Vagina (tissue), 2 donors: ENCODE measurements at regions not wholly inside any gene's neighbourhood (a gene's known extent, or its start where the extent isn't known, plus 50 kb on each side); places are given as distances from the start of the nearest gene placed in this dataset.

Source experiments
- DNase-seq, 2 donors: peaks; one replicate each; pipeline ENCODE4 v3.0.0-alpha.2; 2017; ENCODE audit errors: extremely low spot score in 2 of 2
- H3K27ac ChIP-seq: fragments of 200-600 bp; sonication (generic); one replicate; pipeline ENCODE4 v1.5.1; 2019
- H3K27me3 ChIP-seq: fragments of 200-600 bp; sonication (generic); one replicate; pipeline ENCODE4 v1.5.1; 2019
- H3K36me3 ChIP-seq, 2 donors: fragments of 200-600 bp; sonication (generic); one replicate each; pipeline ENCODE4 v1.5.1; 2017 to 2019
- H3K4me1 ChIP-seq: fragments of 200-600 bp; sonication (generic); one replicate; pipeline ENCODE4 v1.5.1; 2019
- H3K4me3 ChIP-seq, 2 donors: fragments of 200-600 bp; sonication (generic); 1 replicate in 1 of 2; 2 replicates in 1 of 2; pipeline ENCODE4 v1.5.1; 2016 to 2019
- H3K9me3 ChIP-seq: fragments of 200-600 bp; sonication (generic); one replicate; pipeline ENCODE4 v1.5.1; 2019
- CTCF ChIP-seq, 3 experiments: fragments of 450-650 bp in 2 of 3; fragments of 200-600 bp in 1 of 3; sonication (generic) in 1 of 3; IDR thresholded peaks; one replicate each; pipeline ENCODE4 v1.5.1; 2017 to 2019; ENCODE audit warnings: antibody characterized with exemption in 3 of 3, mild to moderate bottlenecking in 2 of 3, moderate library complexity in 2 of 3
- POLR2A ChIP-seq, 2 donors: fragments of 450-650 bp; IDR thresholded peaks; one replicate each; pipeline ENCODE4 v1.6.1; 2017; ENCODE audit warnings: antibody characterized with exemption in 2 of 2, mild to moderate bottlenecking in 2 of 2, moderate library complexity in 2 of 2
- POLR2AphosphoS5 ChIP-seq, 2 donors: sonication (generic); formaldehyde crosslinking; IDR thresholded peaks; one replicate each; pipeline ENCODE4 v1.9.0; 2017; ENCODE audit warnings: antibody characterized with exemption in 2 of 2, mild to moderate bottlenecking in 2 of 2, low read depth in 1 of 2; ENCODE audit not compliant: insufficient read depth in 1 of 2
- intact Hi-C: fragments of 100-400 bp; cut with DNase I; formaldehyde crosslinking; loops from one replicate; pipeline ENCODE4 v1.15.1; 2023

- Histone ChIP-seq H3K9me3 (no peaks in the 10 kb centered on the region), H3K4me3 (no peak overlapping the region), H3K4me1 (no peaks in the 10 kb centered on the region), H3K27me3 (no peaks in the 10 kb centered on the region), H3K36me3 (no peaks in the 10 kb centered on the region), H3K27ac (no peak overlapping the region)
- no peak for TF ChIP-seq POLR2A (IDR thresholded peaks at IDR 0.05)
- no peak for TF ChIP-seq POLR2AphosphoS5 (IDR thresholded peaks at IDR 0.05; ENCODE audit: insufficient read depth in 1 of 2, low read depth in 1 of 2)
- TF ChIP-seq CTCF (IDR thresholded peaks at IDR 0.05) = no peak
- intact Hi-C loops = no loop called here
- DNase-seq = no peak
Observed at GRCh38 chr2:100632759-100633158, 70.0 kb downstream of the PDCL3 start.

DNA sequence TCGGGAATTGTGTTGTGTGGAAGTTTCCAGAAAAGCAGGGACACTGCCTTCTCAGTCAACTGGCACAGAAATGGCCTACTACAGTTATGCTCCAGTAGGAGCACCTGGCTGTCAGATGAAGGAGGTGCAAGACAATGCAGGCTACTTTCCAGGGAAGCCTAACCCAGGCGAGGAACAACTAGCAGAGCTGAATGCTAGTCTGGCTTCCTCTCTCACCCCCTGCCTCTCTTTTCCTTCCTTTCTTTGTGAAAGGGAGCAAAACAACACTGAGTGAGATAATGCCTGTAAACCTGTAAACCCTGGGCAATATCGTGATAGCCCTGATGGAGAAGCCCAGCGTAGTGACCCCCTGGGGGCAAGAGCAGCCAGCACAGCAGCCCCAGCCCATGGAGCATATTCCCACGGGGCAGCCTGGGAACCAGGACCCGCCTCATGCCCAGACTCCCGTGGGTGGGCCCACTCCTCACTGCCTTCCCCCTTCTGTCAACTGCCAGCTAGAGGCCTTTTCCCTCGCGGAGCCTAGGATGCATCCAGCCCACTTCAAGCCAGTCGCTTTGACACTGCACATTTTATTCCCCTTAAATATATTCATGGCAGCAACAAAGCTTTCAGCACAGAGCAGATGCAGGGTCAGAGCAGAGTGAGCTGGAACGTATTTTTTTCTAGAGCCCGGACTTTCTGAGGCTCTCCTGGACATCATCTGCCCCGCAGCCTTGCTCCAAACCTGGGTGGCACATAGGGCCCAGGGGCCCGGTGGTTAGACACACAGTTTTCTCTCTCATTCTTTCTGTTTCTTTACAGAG, 77.0 kb downstream of the PDCL3 start:
- Histone ChIP-seq H3K27ac (no peak overlapping the region), H3K4me1 (no peaks in the 10 kb centered on the region), H3K9me3 (no peaks in the 10 kb centered on the region), H3K27me3 (no peaks in the 10 kb centered on the region), H3K4me3 (no peak overlapping the region), H3K36me3 (no peaks in the 10 kb centered on the region)
- TF ChIP-seq POLR2AphosphoS5 (IDR thresholded peaks at IDR 0.05; ENCODE audit: insufficient read depth in 1 of 2, low read depth in 1 of 2) = no peak
- intact Hi-C loops = no loop called here
- no peak for DNase-seq

GRCh38 chr2:100640431-100641124, 77.8 kb downstream of the PDCL3 start:
- intact Hi-C loops = no loop called here
- no peaks in the 10 kb centered on the region for H3K9me3 ChIP-seq
- H3K4me1 ChIP-seq = no peaks in the 10 kb centered on the region
- DNase-seq = no peak
- TF ChIP-seq POLR2AphosphoS5 (IDR thresholded peaks at IDR 0.05; ENCODE audit: insufficient read depth in 1 of 2, low read depth in 1 of 2) = no peak
- no peak for TF ChIP-seq POLR2A (IDR thresholded peaks at IDR 0.05)
- TF ChIP-seq CTCF (IDR thresholded peaks at IDR 0.05) = no peak
- H3K27me3 ChIP-seq = no peaks in the 10 kb centered on the region
- H3K27ac ChIP-seq = no peak overlapping the region
- H3K4me3 ChIP-seq = no peak overlapping the region
- no peaks in the 10 kb centered on the region for H3K36me3 ChIP-seq

- Histone ChIP-seq H3K27me3 (no peaks in the 10 kb centered on the region), H3K4me1 (no peaks in the 10 kb centered on the region), H3K27ac (no peak overlapping the region), H3K36me3 (no peaks in the 10 kb centered on the region), H3K9me3 (no peaks in the 10 kb centered on the region), H3K4me3 (no peak overlapping the region)
- TF ChIP-seq POLR2A (IDR thresholded peaks at IDR 0.05) = no peak
- no peak for TF ChIP-seq CTCF (IDR thresholded peaks at IDR 0.05)
- no peak for TF ChIP-seq POLR2AphosphoS5 (IDR thresholded peaks at IDR 0.05; ENCODE audit: insufficient read depth in 1 of 2, low read depth in 1 of 2)
- DNase-seq = no peak
- intact Hi-C loops = no loop called here
Observed at GRCh38 chr2:100641125-100641435, 78.3 kb downstream of the PDCL3 start.

- intact Hi-C loops = no loop called here
- H3K36me3 ChIP-seq = no peaks in the 10 kb centered on the region
- no peaks in the 10 kb centered on the region for H3K4me1 ChIP-seq
- H3K27ac ChIP-seq = no peak overlapping the region
- no peak for DNase-seq
- no peak for TF ChIP-seq CTCF (IDR thresholded peaks at IDR 0.05)
- TF ChIP-seq POLR2A (IDR thresholded peaks at IDR 0.05) = no peak
- no peak for TF ChIP-seq POLR2AphosphoS5 (IDR thresholded peaks at IDR 0.05; ENCODE audit: insufficient read depth in 1 of 2, low read depth in 1 of 2)
- H3K27me3 ChIP-seq = no peaks in the 10 kb centered on the region
- H3K4me3 ChIP-seq = no peak overlapping the region
- no peaks in the 10 kb centered on the region for H3K9me3 ChIP-seq
Observed at GRCh38 chr2:100642425-100642824, 79.6 kb downstream of the PDCL3 start.
